Panc1 (cell line): ENCODE measurements at regions not wholly inside any gene's neighbourhood (a gene's known extent, or its start where the extent isn't known, plus 50 kb on each side); places are given as distances from the start of the nearest gene placed in this dataset.

Source experiments
- ATAC-seq: fragments of 200-7000 bp; cut with Tn5 transposase; 2 replicates; pipeline ENCODE4 v1.9.1; 2020; ENCODE audit warnings: mild to moderate bottlenecking, moderate library complexity
- BruUV-seq: library from RNA; stranded (reverse); fragments of 400-500 nt; replicated peaks from 2 replicates; lab custom pipeline; 2021; lab: Mats Ljungman, UMichigan
- CTCF ChIA-PET: fragments of 300-600 bp; sonication (Branson Sonifier 250); formaldehyde crosslinking; loops from one replicate; lab custom pipeline; 2022; ENCODE audit warnings: antibody characterized with exemption; lab: Charles Lee
- POLR2A ChIA-PET: fragments of 300-600 bp; sonication (Branson Sonifier 250); formaldehyde crosslinking; loops from one replicate; lab custom pipeline; 2022; ENCODE audit warnings: antibody characterized with exemption; lab: Charles Lee
- DNase-seq: peaks from one replicate; pipeline ENCODE4 v3.0.0-alpha.2; 2010; ENCODE audit warnings: low read depth, low spot score
- H3K27ac ChIP-seq: 2 replicates; pipeline ENCODE4 v1.5.1; 2011; ENCODE audit warnings: mild to moderate bottlenecking, low read length, inconsistent platforms
- H3K27me3 ChIP-seq: fragments of 200-500 bp; sonication (Bioruptor generic); 2 replicates; pipeline ENCODE4 v1.6.0; 2014; ENCODE audit warnings: low read length, inconsistent platforms; ENCODE audit not compliant: control insufficient read depth, insufficient read depth
- H3K36me3 ChIP-seq: fragments of 200-500 bp; sonication (Bioruptor generic); 2 replicates; pipeline ENCODE4 v1.5.1; 2014; ENCODE audit warnings: inconsistent platforms, mild to moderate bottlenecking, low read length, moderate library complexity; ENCODE audit not compliant: control insufficient read depth, insufficient read depth
- H3K4me1 ChIP-seq: 2 replicates; pipeline ENCODE4 v1.5.1; 2011; ENCODE audit warnings: inconsistent platforms, mild to moderate bottlenecking, low read length, moderate library complexity; ENCODE audit not compliant: control insufficient read depth, insufficient read depth
- H3K4me3 ChIP-seq, 2 experiments: 2 replicates each; pipeline ENCODE4 v1.5.1; 2011 to 2012; ENCODE audit warnings: low read depth in 2 of 2, low read length in 2 of 2, mild to moderate bottlenecking in 2 of 2, inconsistent platforms in 1 of 2, moderate library complexity in 1 of 2
- H3K9me3 ChIP-seq: fragments of 200-500 bp; sonication (Bioruptor generic); 2 replicates; pipeline ENCODE4 v1.5.1; 2014; ENCODE audit warnings: low read depth, mild to moderate bottlenecking, inconsistent platforms, low read length, moderate library complexity; ENCODE audit not compliant: control insufficient read depth, insufficient read depth
- POLR2AphosphoS5 ChIP-seq: IDR thresholded peaks from 2 replicates; pipeline ENCODE4 v1.6.1; 2012; ENCODE audit warnings: mild to moderate bottlenecking, low read depth, low read length, moderate library complexity
- SIN3A ChIP-seq: IDR thresholded peaks from 2 replicates; pipeline ENCODE4 v1.6.1; 2012; ENCODE audit warnings: low read depth, mild to moderate bottlenecking, low read length, moderate library complexity, borderline replicate concordance; ENCODE audit not compliant: insufficient read depth
- TCF7L2 ChIP-seq: IDR thresholded peaks from 2 replicates; pipeline ENCODE4 v1.6.1; 2011; ENCODE audit warnings: mild to moderate bottlenecking, low read depth, low read length, inconsistent platforms
- in situ Hi-C: cut with HindIII; loops from 2 replicates; pipeline ENCODE4 v1.10.0; 2016; ENCODE audit warnings: low sequenced_read_pairs, low pct_unique_long_range_greater_than_20kb
- intact Hi-C: fragments of 100-400 bp; cut with micrococcal nuclease; formaldehyde crosslinking; loops from one replicate; pipeline ENCODE4 v1.10.0; 2022; ENCODE audit not compliant: unreplicated experiment
- TF ChIP-seq, protein P1 (sequence below), 2 experiments: IDR thresholded peaks; 2 replicates each; pipeline ENCODE4 v1.6.1; 2011 to 2012; ENCODE audit warnings: low read depth in 2 of 2, control low read depth in 1 of 2, low read length in 1 of 2, mild to moderate bottlenecking in 1 of 2, moderate library complexity in 1 of 2; ENCODE audit not compliant: insufficient read depth in 1 of 2
- TF ChIP-seq, protein P2 (sequence below): fragments of 450-650 bp; IDR thresholded peaks from 2 replicates; pipeline ENCODE4 v1.5.1; 2017; ENCODE audit warnings: mild to moderate bottlenecking

DNA sequence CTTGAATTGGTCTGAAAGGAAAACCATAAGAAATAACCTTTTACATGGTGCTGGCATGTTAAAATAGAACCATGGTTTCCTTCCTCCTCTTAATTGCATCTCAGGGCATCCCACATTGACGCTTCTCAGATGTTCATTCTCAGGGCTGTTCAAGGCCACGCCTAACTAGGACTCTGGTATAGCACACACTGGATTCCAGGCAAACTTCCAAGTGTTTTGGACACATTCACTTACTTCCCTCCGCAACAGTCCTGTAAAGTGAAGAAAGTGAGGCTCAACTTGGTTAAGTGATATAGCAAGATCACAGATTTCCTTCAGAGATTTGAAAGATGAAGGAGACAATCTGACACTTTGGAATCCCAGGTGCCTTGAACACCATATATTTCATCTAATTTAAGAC lies 244.8 kb downstream of the DUSP10 start:
- no peaks in the 10 kb centered on the region for H3K36me3 ChIP-seq
- CTCF ChIA-PET, result no interaction called here

DNA sequence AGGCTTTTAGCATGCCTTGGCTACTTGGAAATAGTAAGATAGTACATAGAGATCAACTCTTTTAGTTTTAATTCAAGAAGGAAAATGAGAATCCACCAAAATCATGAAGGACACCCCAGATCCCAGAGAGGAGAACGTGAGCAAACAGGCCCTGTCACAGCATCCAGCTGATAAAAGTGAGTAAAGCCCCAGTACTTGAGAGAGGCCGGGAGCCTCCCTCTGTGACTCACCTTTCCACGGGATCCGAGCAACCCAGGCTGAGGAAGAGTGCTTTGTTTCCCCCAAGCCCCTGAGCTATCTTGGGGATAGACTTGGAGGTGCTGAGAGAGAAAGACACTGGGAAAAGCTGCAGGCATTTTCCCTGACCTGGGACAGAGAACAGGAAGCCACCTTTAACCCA lies 238.6 kb downstream of the DUSP10 start:
- BruUV-seq, result no TSS peak
- no peak overlapping the region for H3K27ac ChIP-seq
- H3K36me3 ChIP-seq, result no peaks in the 10 kb centered on the region
- DNase-seq, result no peak
- ChIA-PET POLR2A (no interaction called here), CTCF (no interaction called here)
- no peaks in the 10 kb centered on the region for H3K4me1 ChIP-seq
- TF ChIP-seq, protein P1, sequence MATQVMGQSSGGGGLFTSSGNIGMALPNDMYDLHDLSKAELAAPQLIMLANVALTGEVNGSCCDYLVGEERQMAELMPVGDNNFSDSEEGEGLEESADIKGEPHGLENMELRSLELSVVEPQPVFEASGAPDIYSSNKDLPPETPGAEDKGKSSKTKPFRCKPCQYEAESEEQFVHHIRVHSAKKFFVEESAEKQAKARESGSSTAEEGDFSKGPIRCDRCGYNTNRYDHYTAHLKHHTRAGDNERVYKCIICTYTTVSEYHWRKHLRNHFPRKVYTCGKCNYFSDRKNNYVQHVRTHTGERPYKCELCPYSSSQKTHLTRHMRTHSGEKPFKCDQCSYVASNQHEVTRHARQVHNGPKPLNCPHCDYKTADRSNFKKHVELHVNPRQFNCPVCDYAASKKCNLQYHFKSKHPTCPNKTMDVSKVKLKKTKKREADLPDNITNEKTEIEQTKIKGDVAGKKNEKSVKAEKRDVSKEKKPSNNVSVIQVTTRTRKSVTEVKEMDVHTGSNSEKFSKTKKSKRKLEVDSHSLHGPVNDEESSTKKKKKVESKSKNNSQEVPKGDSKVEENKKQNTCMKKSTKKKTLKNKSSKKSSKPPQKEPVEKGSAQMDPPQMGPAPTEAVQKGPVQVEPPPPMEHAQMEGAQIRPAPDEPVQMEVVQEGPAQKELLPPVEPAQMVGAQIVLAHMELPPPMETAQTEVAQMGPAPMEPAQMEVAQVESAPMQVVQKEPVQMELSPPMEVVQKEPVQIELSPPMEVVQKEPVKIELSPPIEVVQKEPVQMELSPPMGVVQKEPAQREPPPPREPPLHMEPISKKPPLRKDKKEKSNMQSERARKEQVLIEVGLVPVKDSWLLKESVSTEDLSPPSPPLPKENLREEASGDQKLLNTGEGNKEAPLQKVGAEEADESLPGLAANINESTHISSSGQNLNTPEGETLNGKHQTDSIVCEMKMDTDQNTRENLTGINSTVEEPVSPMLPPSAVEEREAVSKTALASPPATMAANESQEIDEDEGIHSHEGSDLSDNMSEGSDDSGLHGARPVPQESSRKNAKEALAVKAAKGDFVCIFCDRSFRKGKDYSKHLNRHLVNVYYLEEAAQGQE (IDR thresholded peaks at IDR 0.05; ENCODE audit: insufficient read depth in 1 of 2, low read depth in 2 of 2, low read length in 1 of 2), result no peak
- TF ChIP-seq TCF7L2 (no peak), SIN3A (no peak), POLR2AphosphoS5 (no peak)
- TF ChIP-seq, protein P2, sequence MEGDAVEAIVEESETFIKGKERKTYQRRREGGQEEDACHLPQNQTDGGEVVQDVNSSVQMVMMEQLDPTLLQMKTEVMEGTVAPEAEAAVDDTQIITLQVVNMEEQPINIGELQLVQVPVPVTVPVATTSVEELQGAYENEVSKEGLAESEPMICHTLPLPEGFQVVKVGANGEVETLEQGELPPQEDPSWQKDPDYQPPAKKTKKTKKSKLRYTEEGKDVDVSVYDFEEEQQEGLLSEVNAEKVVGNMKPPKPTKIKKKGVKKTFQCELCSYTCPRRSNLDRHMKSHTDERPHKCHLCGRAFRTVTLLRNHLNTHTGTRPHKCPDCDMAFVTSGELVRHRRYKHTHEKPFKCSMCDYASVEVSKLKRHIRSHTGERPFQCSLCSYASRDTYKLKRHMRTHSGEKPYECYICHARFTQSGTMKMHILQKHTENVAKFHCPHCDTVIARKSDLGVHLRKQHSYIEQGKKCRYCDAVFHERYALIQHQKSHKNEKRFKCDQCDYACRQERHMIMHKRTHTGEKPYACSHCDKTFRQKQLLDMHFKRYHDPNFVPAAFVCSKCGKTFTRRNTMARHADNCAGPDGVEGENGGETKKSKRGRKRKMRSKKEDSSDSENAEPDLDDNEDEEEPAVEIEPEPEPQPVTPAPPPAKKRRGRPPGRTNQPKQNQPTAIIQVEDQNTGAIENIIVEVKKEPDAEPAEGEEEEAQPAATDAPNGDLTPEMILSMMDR, result no peak
- ATAC-seq, result no peak
- H3K4me3 ChIP-seq, result no peak overlapping the region
- no peaks in the 10 kb centered on the region for H3K27me3 ChIP-seq
- no peaks in the 10 kb centered on the region for H3K9me3 ChIP-seq
- in situ Hi-C loops, result no loop called here
- intact Hi-C loops, result no loop called here

More for the DNA sequence above, 244.8 kb downstream of the DUSP10 start:
- in situ Hi-C loops (no loop called here), intact Hi-C loops (no loop called here)
- H3K27me3 ChIP-seq, result no peaks in the 10 kb centered on the region
- ATAC-seq (no peak), DNase-seq (no peak)
- H3K9me3 ChIP-seq, result no peaks in the 10 kb centered on the region
- TF ChIP-seq SIN3A, result no peak
- no peak for TF ChIP-seq POLR2AphosphoS5
- no peak for TF ChIP-seq TCF7L2
- TF ChIP-seq, protein P1 (IDR thresholded peaks at IDR 0.05; ENCODE audit: insufficient read depth in 1 of 2, low read depth in 2 of 2, low read length in 1 of 2), result no peak
- TF ChIP-seq, protein P2, result no peak
- no TSS peak for BruUV-seq
- POLR2A ChIA-PET, result no interaction called here
- H3K27ac ChIP-seq, result no peak overlapping the region
- H3K4me1 ChIP-seq, result no peaks in the 10 kb centered on the region
- no peak overlapping the region for H3K4me3 ChIP-seq
